Uterus (tissue), 2 donors: ENCODE measurements at regions not wholly inside any gene's neighbourhood (a gene's known extent, or its start where the extent isn't known, plus 50 kb on each side); places are given as distances from the start of the nearest gene placed in this dataset.

Experiments
- POLR2A ChIP-seq, 2 donors: fragments of 450-650 bp; IDR thresholded peaks; one replicate each; pipeline ENCODE4 v1.6.1; 2016; ENCODE audit warnings: antibody characterized with exemption in 2 of 2, mild to moderate bottlenecking in 1 of 2, moderate library complexity in 1 of 2
- TF ChIP-seq, protein P1 (sequence below), 4 experiments: fragments of 200-600 bp in 2 of 4; fragments of 450-650 bp in 2 of 4; sonication (generic) in 2 of 4; IDR thresholded peaks; one replicate each; pipeline ENCODE4 v1.5.1; 2016 to 2019; ENCODE audit warnings: antibody characterized with exemption in 4 of 4, mild to moderate bottlenecking in 2 of 4, moderate library complexity in 1 of 4

GRCh38 chr3:26556637-26557036, 65.9 kb upstream of the LRRC3B start:
- TF ChIP-seq, protein P1, sequence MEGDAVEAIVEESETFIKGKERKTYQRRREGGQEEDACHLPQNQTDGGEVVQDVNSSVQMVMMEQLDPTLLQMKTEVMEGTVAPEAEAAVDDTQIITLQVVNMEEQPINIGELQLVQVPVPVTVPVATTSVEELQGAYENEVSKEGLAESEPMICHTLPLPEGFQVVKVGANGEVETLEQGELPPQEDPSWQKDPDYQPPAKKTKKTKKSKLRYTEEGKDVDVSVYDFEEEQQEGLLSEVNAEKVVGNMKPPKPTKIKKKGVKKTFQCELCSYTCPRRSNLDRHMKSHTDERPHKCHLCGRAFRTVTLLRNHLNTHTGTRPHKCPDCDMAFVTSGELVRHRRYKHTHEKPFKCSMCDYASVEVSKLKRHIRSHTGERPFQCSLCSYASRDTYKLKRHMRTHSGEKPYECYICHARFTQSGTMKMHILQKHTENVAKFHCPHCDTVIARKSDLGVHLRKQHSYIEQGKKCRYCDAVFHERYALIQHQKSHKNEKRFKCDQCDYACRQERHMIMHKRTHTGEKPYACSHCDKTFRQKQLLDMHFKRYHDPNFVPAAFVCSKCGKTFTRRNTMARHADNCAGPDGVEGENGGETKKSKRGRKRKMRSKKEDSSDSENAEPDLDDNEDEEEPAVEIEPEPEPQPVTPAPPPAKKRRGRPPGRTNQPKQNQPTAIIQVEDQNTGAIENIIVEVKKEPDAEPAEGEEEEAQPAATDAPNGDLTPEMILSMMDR (IDR thresholded peaks at IDR 0.05) = no peak
- no peak for TF ChIP-seq POLR2A (IDR thresholded peaks at IDR 0.05)
